ENCODE measurements at regions not wholly inside any gene's neighbourhood (a gene's known extent, or its start where the extent isn't known, plus 50 kb on each side); places are given as distances from the start of the nearest gene placed in this dataset.
"Not testable (repeated sequence)": the region's sequence is repeated elsewhere in the genome, so short reads cannot be mapped to it uniquely, and the experiment has no call there.

DNA sequence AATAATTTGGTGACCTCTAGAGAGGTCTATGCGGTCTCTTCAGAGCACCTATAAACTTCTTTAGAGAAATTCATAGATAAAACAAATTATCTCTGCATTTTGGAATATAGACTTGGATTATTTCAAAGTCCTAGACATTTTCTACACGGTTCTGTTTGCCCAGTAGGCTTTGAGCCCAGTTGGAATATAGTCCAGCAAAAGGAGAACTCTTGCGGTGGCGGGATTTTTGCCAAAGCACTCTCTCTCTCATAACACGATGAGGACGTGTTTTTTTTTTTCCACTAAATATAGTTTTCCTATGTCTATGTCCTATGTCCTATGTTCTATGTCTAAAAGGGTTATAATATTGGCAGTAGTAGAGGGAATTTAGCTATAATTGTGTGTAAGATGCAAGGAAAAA is 164.9 kb upstream of the AGR3 start:
- Histone ChIP-seq H3K4me1 (no peaks in the 10 kb centered on the region), H3K4me3 (ENCODE audit: low read depth, low read length) (no peak overlapping the region), H3K36me3 (no peaks in the 10 kb centered on the region), H3K9me3 (no peaks in the 10 kb centered on the region), H3K27me3 (no peaks in the 10 kb centered on the region)
- TF ChIP-seq, protein P1, sequence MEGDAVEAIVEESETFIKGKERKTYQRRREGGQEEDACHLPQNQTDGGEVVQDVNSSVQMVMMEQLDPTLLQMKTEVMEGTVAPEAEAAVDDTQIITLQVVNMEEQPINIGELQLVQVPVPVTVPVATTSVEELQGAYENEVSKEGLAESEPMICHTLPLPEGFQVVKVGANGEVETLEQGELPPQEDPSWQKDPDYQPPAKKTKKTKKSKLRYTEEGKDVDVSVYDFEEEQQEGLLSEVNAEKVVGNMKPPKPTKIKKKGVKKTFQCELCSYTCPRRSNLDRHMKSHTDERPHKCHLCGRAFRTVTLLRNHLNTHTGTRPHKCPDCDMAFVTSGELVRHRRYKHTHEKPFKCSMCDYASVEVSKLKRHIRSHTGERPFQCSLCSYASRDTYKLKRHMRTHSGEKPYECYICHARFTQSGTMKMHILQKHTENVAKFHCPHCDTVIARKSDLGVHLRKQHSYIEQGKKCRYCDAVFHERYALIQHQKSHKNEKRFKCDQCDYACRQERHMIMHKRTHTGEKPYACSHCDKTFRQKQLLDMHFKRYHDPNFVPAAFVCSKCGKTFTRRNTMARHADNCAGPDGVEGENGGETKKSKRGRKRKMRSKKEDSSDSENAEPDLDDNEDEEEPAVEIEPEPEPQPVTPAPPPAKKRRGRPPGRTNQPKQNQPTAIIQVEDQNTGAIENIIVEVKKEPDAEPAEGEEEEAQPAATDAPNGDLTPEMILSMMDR (IDR thresholded peaks at IDR 0.05; ENCODE audit: low read depth, low read length) = no peak
- DNase-seq = no peak

DNA sequence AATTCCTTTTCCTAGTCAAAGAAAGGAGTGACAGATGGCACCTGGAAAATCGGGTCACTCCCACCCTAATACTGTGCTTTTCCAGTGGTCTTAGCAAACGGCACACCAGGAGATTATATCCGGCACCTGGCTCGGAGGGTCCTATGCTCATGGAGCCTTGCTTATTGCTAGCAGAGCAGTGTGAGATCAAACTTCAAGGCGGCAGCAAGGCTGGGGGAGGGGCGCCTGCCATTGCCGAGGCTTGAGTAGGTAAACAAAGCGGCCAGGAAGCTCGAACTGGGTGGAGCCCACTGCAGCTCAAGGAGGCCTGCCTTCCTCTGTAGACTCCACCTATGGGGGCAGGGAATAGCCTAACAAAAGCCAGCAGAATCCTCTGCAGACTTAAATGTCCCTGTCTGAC is 171.4 kb upstream of the AGR3 start:
- not testable (repeated sequence) for DNase-seq; H3K4me1 ChIP-seq; H3K9me3 ChIP-seq; H3K4me3 ChIP-seq (ENCODE audit: low read depth, low read length); H3K36me3 ChIP-seq; H3K27me3 ChIP-seq

DNA sequence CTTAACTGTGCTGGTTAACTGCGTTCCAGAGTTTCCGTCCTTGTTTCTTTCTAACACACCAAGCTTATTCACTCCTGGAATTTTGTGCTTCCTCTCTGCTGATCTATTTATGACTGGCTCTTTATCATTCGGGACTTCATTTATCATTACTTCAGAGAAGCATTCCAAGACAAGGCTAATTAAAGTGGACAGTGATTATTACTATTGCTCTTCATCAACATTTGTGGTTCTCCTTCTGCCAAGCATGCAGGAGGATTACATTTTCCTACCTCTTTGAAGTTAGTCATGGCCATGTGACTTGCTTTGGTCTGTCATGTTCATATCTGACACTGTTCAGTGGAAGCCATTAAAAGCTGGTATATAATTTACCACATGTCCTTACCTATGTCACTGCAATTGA is 172.4 kb upstream of the AGR3 start:
- no peak for DNase-seq
- Histone ChIP-seq H3K9me3 (no peaks in the 10 kb centered on the region), H3K4me3 (ENCODE audit: low read depth, low read length) (no peak overlapping the region), H3K27me3 (no peaks in the 10 kb centered on the region), H3K36me3 (no peaks in the 10 kb centered on the region), H3K4me1 (no peaks in the 10 kb centered on the region)
- TF ChIP-seq, protein P1 (IDR thresholded peaks at IDR 0.05; ENCODE audit: low read depth, low read length) = no peak

DNA sequence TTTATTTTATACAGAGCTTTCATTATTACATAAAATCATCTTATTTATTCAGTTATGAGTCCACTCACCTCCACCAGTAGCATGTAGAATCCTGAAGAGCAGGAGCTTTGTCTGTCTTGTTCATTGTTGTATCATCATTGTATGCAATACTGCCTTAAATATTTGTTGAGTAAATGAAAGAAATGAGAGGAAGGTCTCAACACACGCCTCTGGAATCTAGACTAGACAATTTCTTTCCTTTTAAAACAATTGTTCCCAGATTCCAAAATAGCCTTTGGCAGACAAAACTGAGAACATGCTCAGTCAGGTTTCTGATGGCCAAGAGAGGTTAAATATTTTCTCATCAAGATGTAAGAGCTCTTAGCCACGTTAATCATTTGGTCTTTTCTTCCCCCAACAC is 173.1 kb upstream of the AGR3 start:
- no peak overlapping the region for H3K4me3 ChIP-seq (ENCODE audit: low read depth, low read length)
- DNase-seq = no peak
- TF ChIP-seq, protein P1 (IDR thresholded peaks at IDR 0.05; ENCODE audit: low read depth, low read length) = no peak

DNA sequence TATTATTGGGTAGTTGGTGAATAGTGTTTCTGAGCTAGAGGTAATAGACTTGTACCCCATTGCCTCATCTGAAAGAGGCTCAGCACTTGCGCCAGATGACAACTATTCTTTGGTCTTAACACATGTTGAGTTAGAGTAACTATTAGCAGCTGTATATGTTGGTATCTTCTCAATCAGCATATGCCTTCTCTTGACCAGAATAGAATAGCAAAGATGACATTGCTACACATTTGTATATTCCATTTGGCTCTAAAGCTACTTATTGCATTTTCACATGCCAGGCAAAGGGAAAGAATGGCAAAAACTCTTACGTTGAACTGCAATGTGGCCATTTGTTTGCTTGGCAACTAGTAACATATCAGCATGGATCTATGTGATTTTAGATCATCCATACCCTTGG is 173.8 kb upstream of the AGR3 start:
- no peaks in the 10 kb centered on the region for H3K9me3 ChIP-seq
- TF ChIP-seq, protein P1 (IDR thresholded peaks at IDR 0.05; ENCODE audit: low read depth, low read length) = no peak
- no peaks in the 10 kb centered on the region for H3K4me1 ChIP-seq
- H3K4me3 ChIP-seq (ENCODE audit: low read depth, low read length) = no peak overlapping the region
- no peak for DNase-seq
- no peaks in the 10 kb centered on the region for H3K36me3 ChIP-seq
- no peaks in the 10 kb centered on the region for H3K27me3 ChIP-seq

More for the DNA sequence above, 173.1 kb upstream of the AGR3 start:
- Histone ChIP-seq H3K4me1 (no peaks in the 10 kb centered on the region), H3K27me3 (no peaks in the 10 kb centered on the region), H3K9me3 (no peaks in the 10 kb centered on the region), H3K36me3 (no peaks in the 10 kb centered on the region)

DNA sequence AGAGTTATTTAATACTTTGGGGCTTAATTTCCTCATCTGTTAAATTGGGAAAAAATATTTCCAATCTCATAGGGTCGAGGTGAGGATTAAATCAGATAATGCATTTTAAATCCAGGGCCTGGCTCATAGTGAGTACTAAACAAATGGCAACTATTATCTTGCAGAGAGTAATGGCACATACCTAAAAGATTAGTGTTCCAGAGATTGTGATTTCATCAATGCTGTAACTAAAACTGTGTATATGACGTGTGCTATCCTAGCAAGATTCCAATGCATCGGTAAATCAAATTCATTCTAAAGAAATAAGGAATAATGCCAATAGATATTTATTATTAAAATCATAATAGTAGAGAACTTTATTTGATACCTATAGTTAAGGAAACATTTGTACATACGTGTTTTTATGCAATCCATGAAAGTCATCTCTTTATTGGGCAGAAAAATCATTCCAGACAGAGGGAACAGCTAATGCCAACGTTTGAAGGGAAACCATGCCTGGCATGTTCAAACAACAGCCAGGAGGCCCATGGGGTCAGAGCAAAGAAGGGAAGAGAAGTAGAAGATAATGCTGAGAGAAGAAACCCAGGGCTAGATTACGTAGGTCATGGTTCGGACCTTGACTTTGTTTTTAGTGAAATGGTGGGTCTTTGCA is 174.8 kb upstream of the AGR3 start:
- Histone ChIP-seq H3K4me3 (ENCODE audit: low read depth, low read length) (no peak overlapping the region), H3K4me1 (no peaks in the 10 kb centered on the region), H3K9me3 (no peaks in the 10 kb centered on the region), H3K27me3 (no peaks in the 10 kb centered on the region), H3K36me3 (no peaks in the 10 kb centered on the region)
- TF ChIP-seq, protein P1 (IDR thresholded peaks at IDR 0.05; ENCODE audit: low read depth, low read length) = no peak
- DNase-seq = no peak

DNA sequence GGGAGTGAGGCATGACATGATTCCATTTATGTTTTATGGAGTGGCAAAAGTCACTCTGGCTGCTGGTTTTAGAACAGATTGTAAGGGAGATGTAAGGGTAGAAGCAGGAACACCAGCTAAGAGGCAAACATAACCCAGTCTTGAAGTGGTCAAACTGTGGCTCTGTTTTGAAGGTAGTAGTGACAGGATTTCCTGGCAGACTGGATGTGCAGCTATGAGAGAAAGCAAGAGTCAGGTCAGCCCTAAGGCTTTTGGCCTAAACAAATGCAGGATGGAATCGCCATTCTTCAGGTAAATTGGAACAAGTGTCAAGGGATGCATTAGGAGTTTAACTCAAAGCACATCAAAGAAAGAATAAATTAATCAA is 175.3 kb upstream of the AGR3 start:
- Histone ChIP-seq H3K4me1 (no peaks in the 10 kb centered on the region), H3K9me3 (no peaks in the 10 kb centered on the region), H3K36me3 (no peaks in the 10 kb centered on the region), H3K27me3 (no peaks in the 10 kb centered on the region), H3K4me3 (ENCODE audit: low read depth, low read length) (no peak overlapping the region)
- TF ChIP-seq, protein P1 (IDR thresholded peaks at IDR 0.05; ENCODE audit: low read depth, low read length) = no peak
- no peak for DNase-seq

Measured in BE2C (cell line).